Stimulated activated memory B cell treated with anti-CD40 and anti-IgM and Interleukin-4, amounts not matched to agents 10 μg/mL and 1 μg/mL and 100 μg/mL, for 72 hours (primary cell): ENCODE measurements at regions not wholly inside any gene's neighbourhood (a gene's known extent, or its start where the extent isn't known, plus 50 kb on each side); places are given as distances from the start of the nearest gene placed in this dataset.

Source experiments
- ATAC-seq: fragments of 150-1000 bp; cut with Tn5 transposase; 2 replicates; pipeline ENCODE4 v1.10.0; 2021
- H3K27ac Mint-ChIP-seq: one replicate; pipeline ENCODE4 v1.8.0; 2022; ENCODE audit warnings: mild to moderate bottlenecking, mixed read lengths
- H3K27me3 Mint-ChIP-seq: one replicate; pipeline ENCODE4 v1.8.0; 2022; ENCODE audit warnings: mixed read lengths
- H3K36me3 Mint-ChIP-seq: one replicate; pipeline ENCODE4 v1.8.0; 2022; ENCODE audit warnings: mixed read lengths
- H3K4me1 Mint-ChIP-seq: one replicate; pipeline ENCODE4 v1.8.0; 2022; ENCODE audit warnings: mixed read lengths
- H3K4me3 Mint-ChIP-seq: one replicate; pipeline ENCODE4 v1.8.0; 2022; ENCODE audit warnings: mild to moderate bottlenecking, moderate library complexity, mixed read lengths
- H3K9me3 Mint-ChIP-seq: one replicate; pipeline ENCODE4 v1.8.0; 2022; ENCODE audit warnings: mixed read lengths

GRCh38 chr2:239579081-239579480 is 178.3 kb upstream of the HDAC4 start:
- no peaks in the 10 kb centered on the region for H3K36me3 Mint-ChIP-seq
- no peak overlapping the region for H3K4me3 Mint-ChIP-seq
- no peak overlapping the region for H3K27ac Mint-ChIP-seq
- H3K27me3 Mint-ChIP-seq: peaks cover 27% of the 10 kb centered on the region
- no peaks in the 10 kb centered on the region for H3K9me3 Mint-ChIP-seq
- ATAC-seq: no peak
- H3K4me1 Mint-ChIP-seq: no peaks in the 10 kb centered on the region

GRCh38 chr2:239578381-239578780 is 177.6 kb upstream of the HDAC4 start:
- ATAC-seq: no peak
- Mint-ChIP-seq H3K36me3 (no peaks in the 10 kb centered on the region), H3K27me3 (peaks cover 20% of the 10 kb centered on the region), H3K4me1 (no peaks in the 10 kb centered on the region), H3K9me3 (no peaks in the 10 kb centered on the region), H3K27ac (no peak overlapping the region), H3K4me3 (no peak overlapping the region)

GRCh38 chr2:239577935-239578334 is 177.1 kb upstream of the HDAC4 start:
- H3K27ac Mint-ChIP-seq: no peak overlapping the region
- H3K27me3 Mint-ChIP-seq: peaks cover 17% of the 10 kb centered on the region
- H3K4me1 Mint-ChIP-seq: no peaks in the 10 kb centered on the region
- H3K9me3 Mint-ChIP-seq: no peaks in the 10 kb centered on the region
- ATAC-seq: no peak
- H3K36me3 Mint-ChIP-seq: no peaks in the 10 kb centered on the region
- H3K4me3 Mint-ChIP-seq: no peak overlapping the region

GRCh38 chr2:239576784-239577685 is 176.2 kb upstream of the HDAC4 start:
- no peak overlapping the region for H3K4me3 Mint-ChIP-seq

GRCh38 chr2:239575931-239576445 is 175.2 kb upstream of the HDAC4 start:
- Mint-ChIP-seq H3K9me3 (no peaks in the 10 kb centered on the region), H3K27me3 (peaks cover 26% of the 10 kb centered on the region), H3K27ac (no peak overlapping the region), H3K36me3 (no peaks in the 10 kb centered on the region), H3K4me3 (no peak overlapping the region), H3K4me1 (no peaks in the 10 kb centered on the region)
- no peak for ATAC-seq

More at GRCh38 chr2:239576784-239577685, 176.2 kb upstream of the HDAC4 start:
- no peak for ATAC-seq
- no peaks in the 10 kb centered on the region for H3K9me3 Mint-ChIP-seq
- H3K27me3 Mint-ChIP-seq: peaks cover 25% of the 10 kb centered on the region
- no peak overlapping the region for H3K27ac Mint-ChIP-seq
- H3K36me3 Mint-ChIP-seq: no peaks in the 10 kb centered on the region
- no peaks in the 10 kb centered on the region for H3K4me1 Mint-ChIP-seq

- no peaks in the 10 kb centered on the region for H3K9me3 Mint-ChIP-seq
- no peaks in the 10 kb centered on the region for H3K36me3 Mint-ChIP-seq
- ATAC-seq: no peak
- H3K4me1 Mint-ChIP-seq: no peaks in the 10 kb centered on the region
- H3K27ac Mint-ChIP-seq: no peak overlapping the region
- H3K4me3 Mint-ChIP-seq: no peak overlapping the region
- peaks cover 26% of the 10 kb centered on the region for H3K27me3 Mint-ChIP-seq
These were observed 173.8 kb upstream of the HDAC4 start for GRCh38 chr2:239574434-239575156.

GRCh38 chr2:239574054-239574433 is 173.2 kb upstream of the HDAC4 start:
- Mint-ChIP-seq H3K27me3 (peaks cover 26% of the 10 kb centered on the region), H3K4me1 (no peaks in the 10 kb centered on the region), H3K27ac (no peak overlapping the region), H3K4me3 (no peak overlapping the region), H3K9me3 (no peaks in the 10 kb centered on the region), H3K36me3 (no peaks in the 10 kb centered on the region)
- no peak for ATAC-seq

- H3K36me3 Mint-ChIP-seq: no peaks in the 10 kb centered on the region
- H3K9me3 Mint-ChIP-seq: no peaks in the 10 kb centered on the region
- H3K4me1 Mint-ChIP-seq: no peaks in the 10 kb centered on the region
- H3K27ac Mint-ChIP-seq: no peak overlapping the region
- H3K27me3 Mint-ChIP-seq: peaks cover 12% of the 10 kb centered on the region
- H3K4me3 Mint-ChIP-seq: no peak overlapping the region
- ATAC-seq: no peak
These were observed 170.2 kb upstream of the HDAC4 start for GRCh38 chr2:239570971-239571520.

GRCh38 chr2:239570216-239570925 is 169.6 kb upstream of the HDAC4 start:
- ATAC-seq: no peak
- Mint-ChIP-seq H3K27ac (no peak overlapping the region), H3K9me3 (no peaks in the 10 kb centered on the region), H3K36me3 (no peaks in the 10 kb centered on the region), H3K27me3 (peaks cover 11% of the 10 kb centered on the region), H3K4me3 (no peak overlapping the region), H3K4me1 (no peaks in the 10 kb centered on the region)

- no peak overlapping the region for H3K27ac Mint-ChIP-seq
- no peaks in the 10 kb centered on the region for H3K4me1 Mint-ChIP-seq
- H3K36me3 Mint-ChIP-seq: no peaks in the 10 kb centered on the region
- ATAC-seq: peak; percentile 6
- H3K9me3 Mint-ChIP-seq: no peaks in the 10 kb centered on the region
- H3K4me3 Mint-ChIP-seq: no peak overlapping the region
- H3K27me3 Mint-ChIP-seq: peaks cover 11% of the 10 kb centered on the region
These were observed 168.7 kb upstream of the HDAC4 start for GRCh38 chr2:239569401-239570090.

GRCh38 chr2:239568601-239569000 is 167.8 kb upstream of the HDAC4 start:
- no peaks in the 10 kb centered on the region for H3K4me1 Mint-ChIP-seq
- peaks cover 11% of the 10 kb centered on the region for H3K27me3 Mint-ChIP-seq
- H3K36me3 Mint-ChIP-seq: no peaks in the 10 kb centered on the region
- H3K27ac Mint-ChIP-seq: no peak overlapping the region
- no peak overlapping the region for H3K4me3 Mint-ChIP-seq
- no peaks in the 10 kb centered on the region for H3K9me3 Mint-ChIP-seq
- no peak for ATAC-seq

- ATAC-seq: no peak
- no peak overlapping the region for H3K27ac Mint-ChIP-seq
- H3K4me3 Mint-ChIP-seq: no peak overlapping the region
- no peaks in the 10 kb centered on the region for H3K36me3 Mint-ChIP-seq
- no peaks in the 10 kb centered on the region for H3K9me3 Mint-ChIP-seq
- H3K4me1 Mint-ChIP-seq: no peaks in the 10 kb centered on the region
- H3K27me3 Mint-ChIP-seq: peaks cover 8% of the 10 kb centered on the region
These were observed 167.0 kb upstream of the HDAC4 start for GRCh38 chr2:239567786-239568185.

- H3K27me3 Mint-ChIP-seq: peaks cover 1% of the 10 kb centered on the region
- H3K9me3 Mint-ChIP-seq: no peaks in the 10 kb centered on the region
- no peak overlapping the region for H3K4me3 Mint-ChIP-seq
- no peak for ATAC-seq
- H3K36me3 Mint-ChIP-seq: no peaks in the 10 kb centered on the region
- no peaks in the 10 kb centered on the region for H3K4me1 Mint-ChIP-seq
- no peak overlapping the region for H3K27ac Mint-ChIP-seq
These were observed 166.3 kb upstream of the HDAC4 start for GRCh38 chr2:239566995-239567568.
